Skin epidermis (tissue), 12 donors: ENCODE measurements at regions not wholly inside any gene's neighbourhood (a gene's known extent, or its start where the extent isn't known, plus 50 kb on each side); places are given as distances from the start of the nearest gene placed in this dataset.

Source experiments
- H3K27ac ChIP-seq, 21 experiments: fragments of 200-600 bp; sonication (generic) in 11 of 21; one replicate each; pipeline ENCODE4 v1.5.0; 2020; ENCODE audit warnings: mild to moderate bottlenecking in 3 of 21, inconsistent platforms in 2 of 21, moderate library complexity in 2 of 21
- H3K4me3 ChIP-seq, 7 experiments: fragments of 200-600 bp; sonication (generic) in 2 of 7; one replicate each; pipeline ENCODE4 v1.5.0; 2020; ENCODE audit warnings: inconsistent platforms in 2 of 7, mild to moderate bottlenecking in 2 of 7, moderate library complexity in 1 of 7

- H3K4me3 ChIP-seq: no peak overlapping the region
- peak overlapping the region in 4 of 21 experiments; percentile 2 to 35 (median 20) for H3K27ac ChIP-seq
Observed at GRCh38 chr6:14440940-14441781, 323.6 kb downstream of the CD83 start.

- no peak overlapping the region for H3K27ac ChIP-seq
- H3K4me3 ChIP-seq: no peak overlapping the region
Observed at GRCh38 chr6:14442242-14442641, 324.7 kb downstream of the CD83 start.

- Histone ChIP-seq H3K27ac (no peak overlapping the region), H3K4me3 (no peak overlapping the region)
Observed at GRCh38 chr6:14443629-14444268, 326.2 kb downstream of the CD83 start.

- Histone ChIP-seq H3K4me3 (no peak overlapping the region), H3K27ac (no peak overlapping the region)
Observed at GRCh38 chr6:14444295-14444972, 326.9 kb downstream of the CD83 start.

GRCh38 chr6:14447240-14447639 is 329.7 kb downstream of the CD83 start:
- no peak overlapping the region for H3K4me3 ChIP-seq
- peak overlapping the region in 2 of 21 experiments; percentile 9 to 51 for H3K27ac ChIP-seq

- Histone ChIP-seq H3K27ac (peak overlapping the region in 1 of 21 experiments; percentile 9), H3K4me3 (no peak overlapping the region)
Observed at GRCh38 chr6:14448246-14448645, 330.7 kb downstream of the CD83 start.

- no peak overlapping the region for H3K4me3 ChIP-seq
Observed at GRCh38 chr6:14450133-14450504, 332.5 kb downstream of the CD83 start.

GRCh38 chr6:14450578-14450977 is 333.0 kb downstream of the CD83 start:
- H3K27ac ChIP-seq: no peak overlapping the region
- H3K4me3 ChIP-seq: no peak overlapping the region

More at GRCh38 chr6:14450133-14450504, 332.5 kb downstream of the CD83 start:
- peak overlapping the region in 1 of 21 experiments; percentile 45 for H3K27ac ChIP-seq

- no peak overlapping the region for H3K27ac ChIP-seq
- H3K4me3 ChIP-seq: no peak overlapping the region
Observed at GRCh38 chr6:14451594-14452374, 334.2 kb downstream of the CD83 start.

- H3K4me3 ChIP-seq: no peak overlapping the region
- H3K27ac ChIP-seq: peak overlapping the region in 1 of 21 experiments; percentile 27
Observed at GRCh38 chr6:14452567-14453527, 335.3 kb downstream of the CD83 start.

- H3K27ac ChIP-seq: no peak overlapping the region
Observed at GRCh38 chr6:14453712-14454472, 336.3 kb downstream of the CD83 start.

GRCh38 chr6:14454473-14454775 is 336.9 kb downstream of the CD83 start:
- Histone ChIP-seq H3K4me3 (no peak overlapping the region), H3K27ac (no peak overlapping the region)

More at GRCh38 chr6:14453712-14454472, 336.3 kb downstream of the CD83 start:
- H3K4me3 ChIP-seq: no peak overlapping the region

- Histone ChIP-seq H3K4me3 (no peak overlapping the region), H3K27ac (peak overlapping the region in 1 of 21 experiments; percentile 35)
Observed at GRCh38 chr6:14455427-14455826, 337.9 kb downstream of the CD83 start.

GRCh38 chr6:14455876-14456648 is 338.5 kb downstream of the CD83 start:
- H3K27ac ChIP-seq: peak overlapping the region in 1 of 21 experiments; percentile 35
- H3K4me3 ChIP-seq: no peak overlapping the region

GRCh38 chr6:14456941-14457340 is 339.4 kb downstream of the CD83 start:
- Histone ChIP-seq H3K27ac (no peak overlapping the region), H3K4me3 (no peak overlapping the region)

GRCh38 chr6:14458669-14459266 is 341.2 kb downstream of the CD83 start:
- Histone ChIP-seq H3K27ac (no peak overlapping the region), H3K4me3 (no peak overlapping the region)

- Histone ChIP-seq H3K27ac (no peak overlapping the region), H3K4me3 (no peak overlapping the region)
Observed at GRCh38 chr6:14459315-14459714, 341.7 kb downstream of the CD83 start.
